A673 (cell line): ENCODE measurements at regions not wholly inside any gene's neighbourhood (a gene's known extent, or its start where the extent isn't known, plus 50 kb on each side); places are given as distances from the start of the nearest gene placed in this dataset.

ENCODE experiments used
- BruUV-seq: library from RNA; stranded (reverse); fragments of 400-500 nt; replicated peaks from 2 replicates; lab custom pipeline; 2021; lab: Mats Ljungman, UMichigan
- CTCF ChIA-PET: fragments of 300-600 bp; sonication (Branson Sonifier 250); formaldehyde crosslinking; loops from one replicate; lab custom pipeline; 2022; ENCODE audit warnings: antibody characterized with exemption; lab: Charles Lee
- POLR2A ChIA-PET: fragments of 300-600 bp; sonication (Branson Sonifier 250); formaldehyde crosslinking; loops from one replicate; lab custom pipeline; 2022; ENCODE audit warnings: antibody characterized with exemption; ENCODE audit not compliant: low non-redundant PET; lab: Charles Lee
- DNase-seq: peaks from one replicate; pipeline ENCODE4 v3.0.0-alpha.2; 2015; ENCODE audit warnings: low spot score
- H3K27ac ChIP-seq: fragments of 200-600 bp; sonication (generic); 2 replicates; pipeline ENCODE4 v1.5.1; 2016; ENCODE audit warnings: mixed run types, low read depth, mild to moderate bottlenecking, mixed read lengths, antibody characterized with exemption, low read length; ENCODE audit not compliant: poor library complexity, severe bottlenecking
- H3K27me3 ChIP-seq: fragments of 200-600 bp; sonication (generic); replicated peaks from 2 replicates; pipeline ENCODE4 v1.6.1; 2017; ENCODE audit warnings: mixed run types, low read depth, mild to moderate bottlenecking, mixed read lengths, antibody characterized with exemption, low read length; ENCODE audit not compliant: insufficient read depth, poor library complexity
- H3K36me3 ChIP-seq: fragments of 200-600 bp; sonication (generic); 2 replicates; pipeline ENCODE4 v1.6.1; 2016; ENCODE audit warnings: mixed run types, mild to moderate bottlenecking, mixed read lengths, antibody characterized with exemption, low read length; ENCODE audit not compliant: insufficient read depth, poor library complexity, severe bottlenecking
- H3K4me1 ChIP-seq: fragments of 200-600 bp; sonication (generic); 2 replicates; pipeline ENCODE4 v1.6.1; 2017; ENCODE audit warnings: mixed run types, mild to moderate bottlenecking, mixed read lengths, antibody characterized with exemption, low read length; ENCODE audit not compliant: insufficient read depth, poor library complexity, severe bottlenecking
- H3K4me3 ChIP-seq: fragments of 200-600 bp; sonication (generic); 2 replicates; pipeline ENCODE4 v1.5.1; 2016; ENCODE audit warnings: low read depth, mixed run types, mild to moderate bottlenecking, mixed read lengths, low read length; ENCODE audit not compliant: poor library complexity, severe bottlenecking
- H3K9me3 ChIP-seq: fragments of 200-600 bp; sonication (generic); 2 replicates; pipeline ENCODE4 v1.6.1; 2016; ENCODE audit warnings: mixed run types, low read depth, mild to moderate bottlenecking, mixed read lengths, antibody characterized with exemption, low read length; ENCODE audit not compliant: poor library complexity, severe bottlenecking
- CTCF ChIP-seq: fragments of 300-800, 200-600 bp; sonication (generic); conservative IDR thresholded peaks from 2 replicates; pipeline ENCODE4 v1.5.1; 2017; ENCODE audit warnings: low read depth, mild to moderate bottlenecking, antibody characterized with exemption, low read length, moderate library complexity, mixed read lengths
- EZH2 ChIP-seq: fragments of 200-600 bp; sonication (generic); IDR thresholded peaks from 2 replicates; pipeline ENCODE4 v1.6.1; 2017; ENCODE audit warnings: borderline replicate concordance, low read depth, mild to moderate bottlenecking, mixed read lengths, antibody characterized with exemption, low read length; ENCODE audit not compliant: poor library complexity, severe bottlenecking
- intact Hi-C: fragments of 100-400 bp; cut with micrococcal nuclease; formaldehyde crosslinking; loops from one replicate; pipeline ENCODE4 v1.10.0; 2022; ENCODE audit not compliant: unreplicated experiment

DNA sequence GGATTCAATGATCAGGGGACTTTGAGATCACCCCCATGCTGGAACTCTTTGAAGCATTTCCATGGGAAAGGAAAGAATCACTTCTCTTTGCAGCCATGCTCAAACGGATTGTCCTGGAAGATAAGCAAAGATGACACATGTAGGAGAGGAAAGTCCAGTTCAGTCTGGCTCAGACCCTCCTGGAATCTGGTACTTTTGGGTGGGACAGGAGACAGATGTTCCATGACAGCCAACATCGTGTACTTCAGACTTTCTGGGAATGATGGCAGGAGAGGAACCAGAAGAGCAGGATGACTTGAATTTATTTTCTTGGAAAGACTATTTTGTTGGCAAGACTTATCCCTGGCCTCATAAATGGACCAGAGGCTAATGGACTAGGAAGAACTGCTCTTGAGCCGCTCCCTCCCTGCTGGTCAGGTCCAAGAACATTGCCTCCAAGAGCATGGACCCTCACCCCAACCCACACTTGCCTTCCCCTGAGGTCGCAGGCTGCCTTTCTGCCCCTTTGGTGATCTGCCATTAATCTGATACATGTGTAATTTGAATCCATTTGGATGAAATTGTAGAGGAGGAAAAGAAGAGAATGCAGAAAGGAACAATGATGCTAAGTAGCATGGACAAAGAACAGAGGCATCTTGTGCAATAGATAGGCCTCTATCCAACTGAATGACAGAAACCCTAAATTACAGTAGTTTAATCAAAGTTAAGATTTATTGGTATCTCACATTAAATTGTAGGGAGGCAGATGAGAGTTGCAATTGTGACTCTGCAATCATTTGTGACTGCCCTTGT is 201.0 kb downstream of the SNX19 start:
- CTCF ChIA-PET = no interaction called here
- DNase-seq = no peak
- intact Hi-C loops = no loop called here
- Histone ChIP-seq H3K9me3 (no peaks in the 10 kb centered on the region), H3K27me3 (peaks cover 6% of the 10 kb centered on the region), H3K4me1 (no peaks in the 10 kb centered on the region), H3K4me3 (no peak overlapping the region), H3K27ac (no peak overlapping the region), H3K36me3 (no peaks in the 10 kb centered on the region)
- TF ChIP-seq CTCF (no peak), EZH2 (no peak)
- BruUV-seq = no TSS peak
- POLR2A ChIA-PET = no interaction called here

- ChIA-PET CTCF (no interaction called here), POLR2A (no interaction called here)
- TF ChIP-seq EZH2 (no peak), CTCF (no peak)
- no peaks in the 10 kb centered on the region for H3K9me3 ChIP-seq
- no peaks in the 10 kb centered on the region for H3K4me1 ChIP-seq
- no peak for DNase-seq
- H3K27ac ChIP-seq = no peak overlapping the region
- no TSS peak for BruUV-seq
- H3K27me3 ChIP-seq = peaks cover 6% of the 10 kb centered on the region
- intact Hi-C loops = no loop called here
- no peak overlapping the region for H3K4me3 ChIP-seq
- H3K36me3 ChIP-seq = no peaks in the 10 kb centered on the region
Measured at GRCh38 chr11:130715877-130716220, 200.4 kb downstream of the SNX19 start.

DNA sequence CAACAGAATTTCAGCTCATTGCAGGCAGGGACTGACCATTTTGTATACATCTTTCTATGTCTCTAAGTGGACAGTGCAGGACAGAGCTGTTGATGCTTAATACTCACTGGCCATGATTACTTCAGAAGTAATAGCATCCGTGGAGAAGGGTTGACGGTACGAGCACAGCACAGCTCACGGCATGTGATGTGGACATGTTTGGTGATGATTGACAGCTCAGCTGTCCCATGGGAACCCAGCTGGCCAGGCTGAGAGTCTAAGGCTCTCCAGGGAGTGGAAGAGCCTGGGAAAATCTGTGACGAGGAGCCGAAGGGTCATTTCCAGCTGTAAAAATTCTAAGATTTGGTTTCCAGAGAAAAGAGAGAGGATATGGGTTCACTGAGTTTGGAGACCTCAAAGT is 198.2 kb downstream of the SNX19 start:
- TF ChIP-seq CTCF = no peak
- TF ChIP-seq EZH2 = no peak
- H3K9me3 ChIP-seq = no peaks in the 10 kb centered on the region
- H3K27me3 ChIP-seq = peaks cover 6% of the 10 kb centered on the region
- DNase-seq = no peak
- H3K4me1 ChIP-seq = no peaks in the 10 kb centered on the region
- H3K27ac ChIP-seq = no peak overlapping the region
- no peaks in the 10 kb centered on the region for H3K36me3 ChIP-seq
- ChIA-PET CTCF (interaction anchor here (0.7 to 1.0 kb wide), 2 partner anchors 19 to 144 kb away, joined by 4 to 5 read pairs; no protein-coding TSS in a partner anchor), POLR2A (no interaction called here)
- intact Hi-C loops = no loop called here
- BruUV-seq = no TSS peak
- H3K4me3 ChIP-seq = no peak overlapping the region
